HG02852 (cell line): ENCODE measurements at regions not wholly inside any gene's neighbourhood (a gene's known extent, or its start where the extent isn't known, plus 50 kb on each side); places are given as distances from the start of the nearest gene placed in this dataset.

ENCODE experiments used
- ATAC-seq: cut with Tn5 transposase; IDR thresholded peaks from one replicate; pipeline ENCODE4 v1.9.1; 2021; ENCODE audit warnings: mild to moderate bottlenecking, moderate library complexity; ENCODE audit not compliant: unreplicated experiment

GRCh38 chr1:90210633-90211491 lies 216.0 kb downstream of the ZNF326 start:
- no peak for ATAC-seq

GRCh38 chr1:90208949-90209348 lies 214.0 kb downstream of the ZNF326 start:
- ATAC-seq = no peak

- no peak for ATAC-seq
These were observed 211.3 kb downstream of the ZNF326 start for GRCh38 chr1:90206260-90206659.

GRCh38 chr1:90204780-90205179 lies 209.9 kb downstream of the ZNF326 start:
- no peak for ATAC-seq

GRCh38 chr1:90204023-90204590 lies 209.2 kb downstream of the ZNF326 start:
- ATAC-seq = no peak

- no peak for ATAC-seq
These were observed 206.8 kb downstream of the ZNF326 start for GRCh38 chr1:90201467-90202358.

GRCh38 chr1:90200646-90201205 lies 205.8 kb downstream of the ZNF326 start:
- no peak for ATAC-seq

GRCh38 chr1:90198616-90199332 lies 203.9 kb downstream of the ZNF326 start:
- ATAC-seq = no peak

GRCh38 chr1:90193116-90193515 lies 198.2 kb downstream of the ZNF326 start:
- no peak for ATAC-seq

GRCh38 chr1:90192408-90192807 lies 197.5 kb downstream of the ZNF326 start:
- ATAC-seq = no peak

GRCh38 chr1:90190523-90190922 lies 195.6 kb downstream of the ZNF326 start:
- no peak for ATAC-seq

GRCh38 chr1:90189889-90190288 lies 195.0 kb downstream of the ZNF326 start:
- no peak for ATAC-seq

GRCh38 chr1:90187323-90187585 lies 192.3 kb downstream of the ZNF326 start:
- ATAC-seq = no peak

GRCh38 chr1:90186506-90187322 lies 191.8 kb downstream of the ZNF326 start:
- no peak for ATAC-seq

GRCh38 chr1:90176530-90176929 lies 181.6 kb downstream of the ZNF326 start:
- no peak for ATAC-seq

GRCh38 chr1:90175490-90176167 lies 180.7 kb downstream of the ZNF326 start:
- ATAC-seq = no peak

- ATAC-seq = no peak
These were observed 179.3 kb downstream of the ZNF326 start for GRCh38 chr1:90174246-90174645.

- ATAC-seq = no peak
These were observed 167.3 kb downstream of the ZNF326 start for GRCh38 chr1:90162216-90162615.

- no peak for ATAC-seq
These were observed 166.7 kb downstream of the ZNF326 start for GRCh38 chr1:90161625-90162024.
